22Rv1 (cell line): ENCODE measurements at regions not wholly inside any gene's neighbourhood (a gene's known extent, or its start where the extent isn't known, plus 50 kb on each side); places are given as distances from the start of the nearest gene placed in this dataset.

Experiments
- ZFX ChIP-seq: fragments of 450-650 bp; IDR thresholded peaks from 2 replicates; pipeline ENCODE4 v1.6.1; 2017; ENCODE audit warnings: antibody characterized with exemption, borderline replicate concordance
- TF ChIP-seq, protein P1 (sequence below): fragments of 450-650 bp; IDR thresholded peaks from 2 replicates; pipeline ENCODE4 v1.5.1; 2017; ENCODE audit warnings: mild to moderate bottlenecking

- TF ChIP-seq, protein P1, sequence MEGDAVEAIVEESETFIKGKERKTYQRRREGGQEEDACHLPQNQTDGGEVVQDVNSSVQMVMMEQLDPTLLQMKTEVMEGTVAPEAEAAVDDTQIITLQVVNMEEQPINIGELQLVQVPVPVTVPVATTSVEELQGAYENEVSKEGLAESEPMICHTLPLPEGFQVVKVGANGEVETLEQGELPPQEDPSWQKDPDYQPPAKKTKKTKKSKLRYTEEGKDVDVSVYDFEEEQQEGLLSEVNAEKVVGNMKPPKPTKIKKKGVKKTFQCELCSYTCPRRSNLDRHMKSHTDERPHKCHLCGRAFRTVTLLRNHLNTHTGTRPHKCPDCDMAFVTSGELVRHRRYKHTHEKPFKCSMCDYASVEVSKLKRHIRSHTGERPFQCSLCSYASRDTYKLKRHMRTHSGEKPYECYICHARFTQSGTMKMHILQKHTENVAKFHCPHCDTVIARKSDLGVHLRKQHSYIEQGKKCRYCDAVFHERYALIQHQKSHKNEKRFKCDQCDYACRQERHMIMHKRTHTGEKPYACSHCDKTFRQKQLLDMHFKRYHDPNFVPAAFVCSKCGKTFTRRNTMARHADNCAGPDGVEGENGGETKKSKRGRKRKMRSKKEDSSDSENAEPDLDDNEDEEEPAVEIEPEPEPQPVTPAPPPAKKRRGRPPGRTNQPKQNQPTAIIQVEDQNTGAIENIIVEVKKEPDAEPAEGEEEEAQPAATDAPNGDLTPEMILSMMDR = no peak
- TF ChIP-seq ZFX = no peak
Observed at GRCh38 chr20:39873286-39873685, 815.8 kb downstream of the MAFB start.
